ENCODE measurements at regions not wholly inside any gene's neighbourhood (a gene's known extent, or its start where the extent isn't known, plus 50 kb on each side); places are given as distances from the start of the nearest gene placed in this dataset.

DNA sequence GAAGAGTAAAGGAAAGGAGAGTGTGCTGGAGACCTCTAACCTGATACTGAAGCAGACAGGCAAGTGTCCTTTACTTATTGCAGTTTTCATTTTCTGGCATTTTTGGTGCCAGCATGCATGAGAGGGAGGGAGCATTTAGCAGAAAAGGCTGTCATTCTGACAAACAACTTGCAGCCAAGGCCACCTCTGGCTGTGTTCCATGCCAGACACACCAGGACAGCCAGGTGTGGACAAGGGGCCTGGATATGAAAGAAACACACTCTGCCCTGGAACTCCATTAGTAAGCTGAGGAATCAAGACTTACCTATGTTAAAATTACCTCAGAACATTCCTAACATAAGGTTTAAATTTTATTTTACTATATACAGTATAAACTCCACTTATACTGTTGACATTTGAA, 365.4 kb upstream of the CAMK1G start:
- TF ChIP-seq, protein P1, sequence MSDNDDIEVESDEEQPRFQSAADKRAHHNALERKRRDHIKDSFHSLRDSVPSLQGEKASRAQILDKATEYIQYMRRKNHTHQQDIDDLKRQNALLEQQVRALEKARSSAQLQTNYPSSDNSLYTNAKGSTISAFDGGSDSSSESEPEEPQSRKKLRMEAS (IDR thresholded peaks at IDR 0.05) = no peak
- TF ChIP-seq YY1 (IDR thresholded peaks at IDR 0.05; ENCODE audit: low read depth) (no peak), EGR1 (IDR thresholded peaks at IDR 0.05) (no peak)
- TF ChIP-seq, protein P2, sequence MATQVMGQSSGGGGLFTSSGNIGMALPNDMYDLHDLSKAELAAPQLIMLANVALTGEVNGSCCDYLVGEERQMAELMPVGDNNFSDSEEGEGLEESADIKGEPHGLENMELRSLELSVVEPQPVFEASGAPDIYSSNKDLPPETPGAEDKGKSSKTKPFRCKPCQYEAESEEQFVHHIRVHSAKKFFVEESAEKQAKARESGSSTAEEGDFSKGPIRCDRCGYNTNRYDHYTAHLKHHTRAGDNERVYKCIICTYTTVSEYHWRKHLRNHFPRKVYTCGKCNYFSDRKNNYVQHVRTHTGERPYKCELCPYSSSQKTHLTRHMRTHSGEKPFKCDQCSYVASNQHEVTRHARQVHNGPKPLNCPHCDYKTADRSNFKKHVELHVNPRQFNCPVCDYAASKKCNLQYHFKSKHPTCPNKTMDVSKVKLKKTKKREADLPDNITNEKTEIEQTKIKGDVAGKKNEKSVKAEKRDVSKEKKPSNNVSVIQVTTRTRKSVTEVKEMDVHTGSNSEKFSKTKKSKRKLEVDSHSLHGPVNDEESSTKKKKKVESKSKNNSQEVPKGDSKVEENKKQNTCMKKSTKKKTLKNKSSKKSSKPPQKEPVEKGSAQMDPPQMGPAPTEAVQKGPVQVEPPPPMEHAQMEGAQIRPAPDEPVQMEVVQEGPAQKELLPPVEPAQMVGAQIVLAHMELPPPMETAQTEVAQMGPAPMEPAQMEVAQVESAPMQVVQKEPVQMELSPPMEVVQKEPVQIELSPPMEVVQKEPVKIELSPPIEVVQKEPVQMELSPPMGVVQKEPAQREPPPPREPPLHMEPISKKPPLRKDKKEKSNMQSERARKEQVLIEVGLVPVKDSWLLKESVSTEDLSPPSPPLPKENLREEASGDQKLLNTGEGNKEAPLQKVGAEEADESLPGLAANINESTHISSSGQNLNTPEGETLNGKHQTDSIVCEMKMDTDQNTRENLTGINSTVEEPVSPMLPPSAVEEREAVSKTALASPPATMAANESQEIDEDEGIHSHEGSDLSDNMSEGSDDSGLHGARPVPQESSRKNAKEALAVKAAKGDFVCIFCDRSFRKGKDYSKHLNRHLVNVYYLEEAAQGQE (IDR thresholded peaks at IDR 0.05; ENCODE audit: low read depth) = no peak

DNA sequence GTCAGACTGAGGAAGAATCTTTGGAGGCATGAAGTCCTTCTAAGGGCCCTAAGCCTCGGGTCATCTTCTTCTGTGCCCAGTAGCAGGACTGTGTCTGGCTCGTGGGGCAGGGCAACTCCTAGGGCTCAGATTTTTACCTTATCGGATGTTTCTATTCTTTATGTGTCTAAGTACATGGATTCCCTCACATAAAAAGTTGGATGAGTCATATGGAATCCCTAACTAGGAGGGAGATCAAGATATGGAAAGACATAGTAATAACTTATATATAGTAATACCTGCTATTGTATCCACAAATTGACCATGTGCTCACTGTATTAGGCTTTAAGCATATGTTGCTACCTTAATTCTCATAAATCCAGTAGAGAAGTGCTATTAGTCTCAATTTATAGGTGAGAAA, 364.5 kb upstream of the CAMK1G start:
- no peak for TF ChIP-seq FOXM1 (IDR thresholded peaks at IDR 0.05; ENCODE audit: borderline replicate concordance, low read depth)
- TF ChIP-seq TCF12 (IDR thresholded peaks at IDR 0.05; ENCODE audit: low read depth) = no peak
- TF ChIP-seq, protein P1 (IDR thresholded peaks at IDR 0.05) = no peak
- no peak for TF ChIP-seq EP300 (IDR thresholded peaks at IDR 0.05; ENCODE audit: borderline replicate concordance)
- no peak for TF ChIP-seq TEAD4 (IDR thresholded peaks at IDR 0.05)
- TF ChIP-seq, protein P2 (IDR thresholded peaks at IDR 0.05; ENCODE audit: low read depth) = no peak
- TF ChIP-seq RAD21 (IDR thresholded peaks at IDR 0.05; ENCODE audit: low read depth) = no peak
- TF ChIP-seq CREB1 (IDR thresholded peaks at IDR 0.05; ENCODE audit: low read depth) = no peak

DNA sequence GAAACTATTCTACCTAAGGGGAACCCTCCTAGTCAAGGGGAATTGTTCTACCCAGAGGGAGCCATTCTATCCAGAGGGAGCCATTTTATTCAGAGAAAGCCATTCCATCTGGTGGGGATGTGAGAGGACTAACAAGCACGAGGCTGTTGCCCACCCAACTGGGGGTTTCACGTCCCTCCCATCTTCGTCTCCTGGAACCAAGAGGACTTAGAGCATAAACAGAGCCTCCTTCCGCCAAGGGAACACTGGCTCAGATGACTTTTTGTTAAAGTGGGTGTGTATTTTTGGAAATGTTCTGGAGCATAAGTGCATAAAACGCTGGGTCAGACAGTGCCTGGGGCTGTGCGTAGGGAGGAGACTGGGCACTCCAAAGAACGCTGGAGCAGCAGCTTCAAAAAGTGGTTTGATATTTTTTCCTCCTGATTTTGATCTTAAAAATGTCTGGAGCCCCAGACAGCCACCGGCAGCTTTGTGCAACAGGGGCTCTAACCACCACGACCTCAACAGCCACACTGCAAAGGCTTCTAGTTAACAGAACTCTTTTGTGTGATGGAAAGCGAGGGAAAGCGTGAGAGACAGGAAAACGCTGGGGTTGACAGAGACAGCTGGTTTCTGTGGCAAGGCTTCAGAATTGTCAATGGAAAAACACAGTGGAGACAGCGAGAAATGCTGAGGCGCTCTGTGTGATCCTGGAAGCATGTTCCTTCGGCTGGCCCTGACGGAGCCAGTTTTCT, 363.6 kb upstream of the CAMK1G start:
- TF ChIP-seq TAF1 (IDR thresholded peaks at IDR 0.05; ENCODE audit: low read depth) (no peak), NFIC (IDR thresholded peaks at IDR 0.05) (no peak), ZBTB7A (IDR thresholded peaks at IDR 0.05; ENCODE audit: low read depth) (no peak), YY1 (IDR thresholded peaks at IDR 0.05; ENCODE audit: low read depth) (no peak), TCF12 (IDR thresholded peaks at IDR 0.05; ENCODE audit: low read depth) (no peak), CEBPB (IDR thresholded peaks at IDR 0.05) (no peak), EGR1 (IDR thresholded peaks at IDR 0.05) (no peak)
- TF ChIP-seq, protein P3, sequence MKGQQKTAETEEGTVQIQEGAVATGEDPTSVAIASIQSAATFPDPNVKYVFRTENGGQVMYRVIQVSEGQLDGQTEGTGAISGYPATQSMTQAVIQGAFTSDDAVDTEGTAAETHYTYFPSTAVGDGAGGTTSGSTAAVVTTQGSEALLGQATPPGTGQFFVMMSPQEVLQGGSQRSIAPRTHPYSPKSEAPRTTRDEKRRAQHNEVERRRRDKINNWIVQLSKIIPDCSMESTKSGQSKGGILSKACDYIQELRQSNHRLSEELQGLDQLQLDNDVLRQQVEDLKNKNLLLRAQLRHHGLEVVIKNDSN (IDR thresholded peaks at IDR 0.05) = no peak
- TF ChIP-seq, protein P1 (IDR thresholded peaks at IDR 0.05) = no peak
- TF ChIP-seq, protein P2 (IDR thresholded peaks at IDR 0.05; ENCODE audit: low read depth) = no peak

DNA sequence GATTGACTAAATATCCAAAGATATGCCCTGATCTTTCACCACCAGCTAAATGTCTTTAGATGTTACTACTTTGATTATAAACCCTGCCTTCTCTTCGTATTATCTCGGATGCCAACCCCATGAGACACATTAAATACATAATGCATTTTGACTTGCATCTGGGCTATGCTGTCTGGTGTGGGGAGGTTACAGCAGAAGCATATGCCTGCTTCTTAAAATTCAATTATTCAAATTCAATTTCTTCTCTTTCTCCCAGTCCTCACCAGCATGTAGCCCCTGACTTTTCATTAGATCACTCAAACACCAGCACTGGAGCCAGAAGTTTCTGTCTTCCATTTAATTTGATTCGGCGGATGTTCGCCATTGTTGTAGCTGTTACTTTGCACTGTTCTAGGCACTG, 360.7 kb upstream of the CAMK1G start:
- TF ChIP-seq TCF12 (IDR thresholded peaks at IDR 0.05; ENCODE audit: low read depth) = no peak
- no peak for TF ChIP-seq NFIC (IDR thresholded peaks at IDR 0.05)
- TF ChIP-seq, protein P2 (IDR thresholded peaks at IDR 0.05; ENCODE audit: low read depth) = no peak
- no peak for TF ChIP-seq TAF1 (IDR thresholded peaks at IDR 0.05; ENCODE audit: low read depth)
- no peak for TF ChIP-seq CEBPB (IDR thresholded peaks at IDR 0.05)
- TF ChIP-seq CREB1 (IDR thresholded peaks at IDR 0.05; ENCODE audit: low read depth) = no peak
- no peak for TF ChIP-seq TEAD4 (IDR thresholded peaks at IDR 0.05)
- no peak for TF ChIP-seq EGR1 (IDR thresholded peaks at IDR 0.05)
- no peak for TF ChIP-seq ZBTB7A (IDR thresholded peaks at IDR 0.05; ENCODE audit: low read depth)

Data from Ishikawa (cell line).